ENCODE measurements at regions not wholly inside any gene's neighbourhood (a gene's known extent, or its start where the extent isn't known, plus 50 kb on each side); places are given as distances from the start of the nearest gene placed in this dataset.

DNA sequence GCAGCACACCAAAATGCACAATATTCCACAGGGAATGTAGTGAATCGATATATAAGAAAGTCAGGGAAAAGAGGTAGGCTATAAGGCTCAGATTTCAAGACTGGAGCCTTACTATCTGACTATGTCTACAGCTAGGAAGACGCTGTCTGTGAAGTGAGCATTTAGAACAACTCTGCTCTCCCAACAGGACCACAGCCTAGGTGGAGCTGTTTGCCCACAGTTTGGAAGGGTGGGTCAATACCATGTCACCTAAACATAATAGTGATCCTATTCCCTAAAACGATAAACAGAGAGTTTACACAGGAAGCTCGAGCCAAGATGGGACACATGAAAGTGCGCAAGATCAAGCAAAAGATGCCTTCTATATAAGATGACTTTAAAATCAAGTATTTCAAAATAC lies 2486.0 kb upstream of the PCDH20 start:
- no peak for DNase-seq (ENCODE audit: low read depth)
- H3K4me3 ChIP-seq (ENCODE audit: low read depth, low read length), result no peak overlapping the region
- TF ChIP-seq, protein P1, sequence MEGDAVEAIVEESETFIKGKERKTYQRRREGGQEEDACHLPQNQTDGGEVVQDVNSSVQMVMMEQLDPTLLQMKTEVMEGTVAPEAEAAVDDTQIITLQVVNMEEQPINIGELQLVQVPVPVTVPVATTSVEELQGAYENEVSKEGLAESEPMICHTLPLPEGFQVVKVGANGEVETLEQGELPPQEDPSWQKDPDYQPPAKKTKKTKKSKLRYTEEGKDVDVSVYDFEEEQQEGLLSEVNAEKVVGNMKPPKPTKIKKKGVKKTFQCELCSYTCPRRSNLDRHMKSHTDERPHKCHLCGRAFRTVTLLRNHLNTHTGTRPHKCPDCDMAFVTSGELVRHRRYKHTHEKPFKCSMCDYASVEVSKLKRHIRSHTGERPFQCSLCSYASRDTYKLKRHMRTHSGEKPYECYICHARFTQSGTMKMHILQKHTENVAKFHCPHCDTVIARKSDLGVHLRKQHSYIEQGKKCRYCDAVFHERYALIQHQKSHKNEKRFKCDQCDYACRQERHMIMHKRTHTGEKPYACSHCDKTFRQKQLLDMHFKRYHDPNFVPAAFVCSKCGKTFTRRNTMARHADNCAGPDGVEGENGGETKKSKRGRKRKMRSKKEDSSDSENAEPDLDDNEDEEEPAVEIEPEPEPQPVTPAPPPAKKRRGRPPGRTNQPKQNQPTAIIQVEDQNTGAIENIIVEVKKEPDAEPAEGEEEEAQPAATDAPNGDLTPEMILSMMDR (IDR thresholded peaks at IDR 0.05; ENCODE audit: low read depth, low read length, missing control alignments), result no peak
- in situ Hi-C loops (cut with HindIII; ENCODE audit: low sequenced_read_pairs), result no loop called here

DNA sequence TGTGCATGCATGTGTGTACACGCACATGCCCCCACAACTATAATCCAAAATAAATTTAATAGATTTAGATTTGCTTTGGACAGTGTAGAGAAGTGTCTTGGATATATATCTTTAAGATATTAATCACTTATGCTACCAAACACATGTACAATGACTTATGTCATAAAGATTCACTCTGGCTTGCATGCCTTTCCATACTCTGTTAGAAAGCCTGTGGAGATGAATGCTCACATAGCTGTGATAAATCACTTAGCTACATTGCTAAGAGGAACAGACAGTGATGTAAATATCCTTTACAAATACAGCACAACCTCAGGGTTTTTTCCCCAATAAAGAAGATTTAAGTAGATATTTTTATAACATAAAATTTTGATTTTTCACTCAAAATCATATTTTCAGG lies 2484.8 kb upstream of the PCDH20 start:
- no peak for DNase-seq (ENCODE audit: low read depth)
- in situ Hi-C loops (cut with HindIII; ENCODE audit: low sequenced_read_pairs), result no loop called here
- TF ChIP-seq, protein P1 (IDR thresholded peaks at IDR 0.05; ENCODE audit: low read depth, low read length, missing control alignments), result no peak
- H3K4me3 ChIP-seq (ENCODE audit: low read depth, low read length), result no peak overlapping the region

DNA sequence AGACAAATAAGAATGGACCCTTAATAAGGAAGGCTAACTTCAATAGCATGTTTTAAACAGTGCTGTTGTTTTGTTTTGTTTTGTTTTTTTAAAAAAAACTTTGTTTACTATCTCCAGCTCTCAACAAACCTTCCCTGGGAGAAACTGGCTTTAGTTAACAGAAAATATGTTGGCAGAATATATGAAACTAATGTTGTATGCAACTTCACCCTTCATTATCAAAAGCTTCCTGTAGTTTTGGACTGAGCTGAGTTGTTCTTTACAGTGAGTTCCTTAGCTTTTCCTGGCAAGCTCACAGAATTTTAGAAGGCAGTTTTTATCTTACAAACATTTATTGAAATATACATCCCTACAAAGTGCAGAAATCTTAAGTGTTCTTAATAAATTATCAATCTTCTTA lies 2480.7 kb upstream of the PCDH20 start:
- no peak overlapping the region for H3K4me3 ChIP-seq (ENCODE audit: low read depth, low read length)
- no peak for DNase-seq (ENCODE audit: low read depth)
- TF ChIP-seq, protein P1 (IDR thresholded peaks at IDR 0.05; ENCODE audit: low read depth, low read length, missing control alignments), result no peak
- in situ Hi-C loops (cut with HindIII; ENCODE audit: low sequenced_read_pairs), result no loop called here

DNA sequence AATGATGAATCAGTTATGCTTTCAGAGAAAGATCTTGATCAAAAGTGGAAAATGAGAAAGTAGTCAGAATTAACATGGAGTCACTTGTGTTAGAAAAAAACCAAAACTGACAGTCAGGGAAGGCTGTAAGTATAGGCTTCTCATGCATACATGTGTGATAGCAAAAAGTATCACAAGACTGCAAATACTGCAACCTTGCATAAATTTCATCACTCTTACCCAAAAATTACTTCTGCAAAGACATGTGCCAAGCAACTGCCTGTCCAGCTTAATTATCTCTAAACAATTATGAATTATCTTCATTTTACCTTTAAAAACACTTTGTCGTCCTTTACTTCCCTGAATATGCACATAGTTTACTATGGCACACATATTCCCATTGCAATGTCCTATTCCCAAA lies 2466.4 kb upstream of the PCDH20 start:
- in situ Hi-C loops (cut with HindIII; ENCODE audit: low sequenced_read_pairs), result no loop called here
- no peak for DNase-seq (ENCODE audit: low read depth)
- no peak overlapping the region for H3K4me3 ChIP-seq (ENCODE audit: low read depth, low read length)
- TF ChIP-seq, protein P1 (IDR thresholded peaks at IDR 0.05; ENCODE audit: low read depth, low read length, missing control alignments), result no peak

DNA sequence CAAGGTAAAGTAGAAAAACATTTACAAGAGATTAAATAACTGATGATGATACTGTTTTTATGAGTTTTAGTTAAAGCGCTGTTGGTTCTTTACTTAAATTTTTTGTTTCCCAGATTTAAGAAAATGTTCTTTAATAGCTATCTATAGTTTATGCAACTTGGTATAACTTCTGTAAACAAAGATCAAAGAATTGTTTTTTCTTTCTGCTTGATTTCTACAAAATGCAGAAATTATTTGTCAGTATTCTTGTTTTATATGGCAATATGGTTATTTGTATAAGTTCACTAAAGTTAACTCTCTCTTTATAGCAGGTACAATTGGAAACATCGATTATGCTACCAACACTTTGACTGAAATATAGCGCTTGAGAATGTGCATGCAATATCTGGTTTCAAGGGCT lies 2465.1 kb upstream of the PCDH20 start:
- in situ Hi-C loops (cut with HindIII; ENCODE audit: low sequenced_read_pairs), result no loop called here
- no peak for DNase-seq (ENCODE audit: low read depth)
- H3K4me3 ChIP-seq (ENCODE audit: low read depth, low read length), result no peak overlapping the region
- TF ChIP-seq, protein P1 (IDR thresholded peaks at IDR 0.05; ENCODE audit: low read depth, low read length, missing control alignments), result no peak

DNA sequence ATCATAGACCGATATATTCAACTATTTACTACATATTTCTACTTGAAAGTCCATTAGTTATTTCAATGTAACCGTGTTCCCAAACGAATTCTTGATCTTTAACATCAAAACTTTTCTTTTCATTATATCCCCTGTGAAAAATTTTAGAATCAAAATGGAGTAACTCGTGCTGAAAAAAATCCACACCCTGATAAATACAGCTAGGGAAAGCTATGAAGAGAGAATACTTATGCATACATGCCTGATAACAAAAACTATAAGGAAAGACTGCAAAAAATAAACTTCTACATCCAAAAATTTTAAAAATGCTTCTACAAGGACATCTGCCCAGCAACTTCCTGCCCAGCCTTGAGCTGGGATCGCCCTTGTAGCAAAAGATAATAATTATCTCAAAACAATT lies 2458.3 kb upstream of the PCDH20 start:
- DNase-seq (ENCODE audit: low read depth), result no peak
- TF ChIP-seq, protein P1 (IDR thresholded peaks at IDR 0.05; ENCODE audit: low read depth, low read length, missing control alignments), result no peak
- no peak overlapping the region for H3K4me3 ChIP-seq (ENCODE audit: low read depth, low read length)
- in situ Hi-C loops (cut with HindIII; ENCODE audit: low sequenced_read_pairs), result no loop called here
